ENCODE measurements at regions not wholly inside any gene's neighbourhood (a gene's known extent, or its start where the extent isn't known, plus 50 kb on each side); places are given as distances from the start of the nearest gene placed in this dataset.

- ChIA-PET POLR2A (no interaction called here), RAD21 (ENCODE audit: unreplicated experiment) (no interaction called here), SMC1A (ENCODE audit: uncharacterized antibody, unreplicated experiment) (interaction anchor here (0.7 kb wide), 1 partner anchor 19 kb away, joined by 3 read pairs; no protein-coding TSS in a partner anchor), CTCF (no interaction called here)
- H3K36me3 ChIP-seq (ENCODE audit: control insufficient read depth in 2 of 2, insufficient read depth in 2 of 2, low read length in 1 of 2) = no peaks in the 10 kb centered on the region
- no peak overlapping the region for H3K27ac ChIP-seq (ENCODE audit: control insufficient read depth, insufficient read depth)
- DNase-seq (ENCODE audit: low read depth, low spot score) (no peak), ATAC-seq (no peak), FAIRE-seq (no peak)
- no peaks in the 10 kb centered on the region for H3K79me2 ChIP-seq (ENCODE audit: control insufficient read depth, insufficient read depth, low read length)
- no peak overlapping the region for H3K9ac ChIP-seq (ENCODE audit: control insufficient read depth, insufficient read depth, low read length)
- H3K27me3 ChIP-seq (replicated peaks in 1 of 2; ENCODE audit: control insufficient read depth in 2 of 2, insufficient read depth in 2 of 2, low read length in 1 of 2) = no peaks in the 10 kb centered on the region
- H3K4me1 ChIP-seq (ENCODE audit: control insufficient read depth, insufficient read depth, low read length) = no peaks in the 10 kb centered on the region
- intact Hi-C loops (cut with micrococcal nuclease; ENCODE audit: unreplicated experiment) (no loop called here), in situ Hi-C loops (cut with MboI) (no loop called here)
- no peaks in the 10 kb centered on the region for H4K20me1 ChIP-seq (ENCODE audit: control insufficient read depth, insufficient read depth)
- no peak overlapping the region for H2AFZ ChIP-seq (ENCODE audit: control insufficient read depth, low read depth, low read length)
- WGBS (ENCODE audit: insufficient coverage, insufficient replicate concordance, low lambda C conversion rate, missing lambda C conversion rate) = 15% methylated on average over 2 of the region's 2 CpGs
- TF ChIP-seq HDGF (IDR thresholded peaks at IDR 0.05) (no peak), ZNF207 (IDR thresholded peaks at IDR 0.05; ENCODE audit: borderline replicate concordance) (no peak)
- no peak overlapping the region for H3K4me2 ChIP-seq (ENCODE audit: control insufficient read depth, insufficient read depth)
- no peaks in the 10 kb centered on the region; the same call in 2 of the 3 replicates for H3K9me3 ChIP-seq (replicated peaks; ENCODE audit: control insufficient read depth, insufficient read depth, low read length)
- no peak overlapping the region for H3K4me3 ChIP-seq
- BruUV-seq (replicated peaks) = no TSS peak
These were observed 320.4 kb downstream of the HNRNPD start for GRCh38 chr4:82053396-82053795.

GRCh38 chr4:82050796-82051195, 323.0 kb downstream of the HNRNPD start:
- H3K4me1 ChIP-seq (ENCODE audit: control insufficient read depth, insufficient read depth, low read length) = no peaks in the 10 kb centered on the region
- H3K36me3 ChIP-seq (ENCODE audit: control insufficient read depth in 2 of 2, insufficient read depth in 2 of 2, low read length in 1 of 2) = no peaks in the 10 kb centered on the region
- TF ChIP-seq IRF3 (IDR thresholded peaks at IDR 0.05) (no peak), RCOR1 (conservative IDR thresholded peaks at IDR 0.05; ENCODE audit: low read depth, low read length) (no peak), KDM1A (IDR thresholded peaks at IDR 0.05; ENCODE audit: borderline replicate concordance) (no peak), REST (IDR thresholded peaks at IDR 0.05; ENCODE audit: low read depth, low read length) (no peak)
- ChIA-PET SMC1A (ENCODE audit: uncharacterized antibody, unreplicated experiment) (no interaction called here), POLR2A (no interaction called here), RAD21 (ENCODE audit: unreplicated experiment) (no interaction called here), CTCF (no interaction called here)
- ATAC-seq (no peak), FAIRE-seq (no peak), DNase-seq (ENCODE audit: low read depth, low spot score) (no peak)
- no peaks in the 10 kb centered on the region; the same call in 2 of the 3 replicates for H3K9me3 ChIP-seq (replicated peaks; ENCODE audit: control insufficient read depth, insufficient read depth, low read length)
- H3K79me2 ChIP-seq (ENCODE audit: control insufficient read depth, insufficient read depth, low read length) = no peaks in the 10 kb centered on the region
- no TSS peak for BruUV-seq (replicated peaks)
- H2AFZ ChIP-seq (ENCODE audit: control insufficient read depth, low read depth, low read length) = no peak overlapping the region
- no peak overlapping the region for H3K4me2 ChIP-seq (ENCODE audit: control insufficient read depth, insufficient read depth)
- intact Hi-C loops (cut with micrococcal nuclease; ENCODE audit: unreplicated experiment) = no loop called here
- no peak overlapping the region for H3K4me3 ChIP-seq
- 0% methylated on average over 2 of the region's 2 CpGs for WGBS (ENCODE audit: insufficient coverage, insufficient replicate concordance, low lambda C conversion rate, missing lambda C conversion rate)
- H4K20me1 ChIP-seq (ENCODE audit: control insufficient read depth, insufficient read depth) = no peaks in the 10 kb centered on the region
- no peak overlapping the region for H3K9ac ChIP-seq (ENCODE audit: control insufficient read depth, insufficient read depth, low read length)
- in situ Hi-C loops (cut with MboI) = no loop called here
- H3K27ac ChIP-seq (ENCODE audit: control insufficient read depth, insufficient read depth) = no peak overlapping the region
- H3K27me3 ChIP-seq (replicated peaks in 1 of 2; ENCODE audit: control insufficient read depth in 2 of 2, insufficient read depth in 2 of 2, low read length in 1 of 2) = no peaks in the 10 kb centered on the region; a peak in 1 of 4 replicates

All from GM12878 (cell line).